Skin of body (tissue), 2 donors: ENCODE measurements at regions not wholly inside any gene's neighbourhood (a gene's known extent, or its start where the extent isn't known, plus 50 kb on each side); places are given as distances from the start of the nearest gene placed in this dataset. TPM values are rescaled to one million over a fixed set of nuclear protein-coding genes. Genes with fewer than 3 reads are reported as not detected.

Experiments
- DNase-seq: peaks from one replicate; lab custom pipeline; 2025; lab: John Stamatoyannopoulos, UW
- small RNA-seq: library from RNA; depleted of rRNA; stranded (forward); fragments of <200 nt; gene quantifications from one replicate; pipeline ENCODE3, GENCODE V24; 2014; ENCODE audit warnings: low replicate concordance

DNA sequence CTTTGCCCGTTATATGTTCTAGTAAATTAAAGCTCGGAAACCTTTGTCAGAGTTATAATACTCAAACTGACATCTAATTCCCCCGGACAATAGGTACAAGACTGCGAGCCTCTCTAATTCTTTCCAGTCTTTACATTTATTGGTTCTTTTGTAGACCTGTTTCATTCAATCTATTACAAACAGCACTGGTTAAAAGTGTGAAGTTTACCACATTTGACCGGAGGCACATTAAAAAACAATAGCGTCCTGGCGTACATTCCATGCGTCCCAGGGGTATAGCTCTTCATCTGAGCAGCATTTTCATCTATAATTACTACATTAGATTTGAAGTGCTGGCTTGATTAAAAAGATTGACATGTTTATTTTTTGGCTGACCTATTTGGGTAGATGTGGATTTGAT lies 49.9 kb upstream of the TENM3 start:
- no peak for DNase-seq

Small RNA genes in the stretch of these regions (small RNA-seq; reads per million reads assigned to genes)
- not detected for gene AC018710.1
- gene AC019235.1: not detected
- gene MIR1305: 0.07 reads per million
- not detected for gene RF00571
- not detected for gene RN7SKP13
- gene RNA5SP173: not detected
- gene RNU1-45P: not detected
